Neural crest cell (in vitro differentiated cells): ENCODE measurements at regions not wholly inside any gene's neighbourhood (a gene's known extent, or its start where the extent isn't known, plus 50 kb on each side); places are given as distances from the start of the nearest gene placed in this dataset.
A peak's percentile ranks its signal among the peaks of the same experiment; 100 is the strongest.

Experiments
- DNase-seq: peaks from one replicate; pipeline ENCODE4 v3.0.0; 2021; ENCODE audit warnings: low read depth, mixed read lengths, low spot score
- H3K27ac Mint-ChIP-seq: one replicate; pipeline ENCODE4 v1.8.0; 2021; ENCODE audit warnings: mild to moderate bottlenecking, mixed read lengths; ENCODE audit not compliant: unreplicated experiment
- H3K27me3 Mint-ChIP-seq: 2 replicates; pipeline ENCODE4 v1.8.0; 2021; ENCODE audit warnings: low read depth, mild to moderate bottlenecking, mixed read lengths
- H3K36me3 Mint-ChIP-seq: 2 replicates; pipeline ENCODE4 v1.8.0; 2021; ENCODE audit warnings: low read depth, mild to moderate bottlenecking, mixed read lengths
- H3K4me1 Mint-ChIP-seq: 2 replicates; pipeline ENCODE4 v1.8.0; 2021; ENCODE audit warnings: mixed read lengths
- H3K4me3 Mint-ChIP-seq: one replicate; pipeline ENCODE4 v1.8.0; 2021; ENCODE audit warnings: mild to moderate bottlenecking, mixed read lengths
- H3K9me3 Mint-ChIP-seq: 2 replicates; pipeline ENCODE4 v1.8.0; 2021; ENCODE audit warnings: mixed read lengths
- CTCF ChIP-seq: fragments of 200-600 bp; sonication (generic); conservative IDR thresholded peaks from 2 replicates; pipeline ENCODE4 v1.5.0; 2021; ENCODE audit warnings: antibody characterized with exemption, mild to moderate bottlenecking

- peaks cover 4% of the 10 kb centered on the region for H3K36me3 Mint-ChIP-seq
- no peak for TF ChIP-seq CTCF
- peaks cover 9% of the 10 kb centered on the region for H3K4me1 Mint-ChIP-seq
- DNase-seq: no peak
- H3K9me3 Mint-ChIP-seq: peaks cover 14% of the 10 kb centered on the region
- no peaks in the 10 kb centered on the region for H3K27me3 Mint-ChIP-seq
- no peak overlapping the region for H3K4me3 Mint-ChIP-seq
- peak overlapping the region; percentile 75 for H3K27ac Mint-ChIP-seq
Measured at GRCh38 chr2:238518172-238518820, 91.6 kb downstream of the ASB1 start.

GRCh38 chr2:238518821-238519186 lies 92.1 kb downstream of the ASB1 start:
- TF ChIP-seq CTCF: no peak
- Mint-ChIP-seq H3K27me3 (no peaks in the 10 kb centered on the region), H3K9me3 (peaks cover 14% of the 10 kb centered on the region), H3K4me1 (peaks cover 14% of the 10 kb centered on the region), H3K4me3 (no peak overlapping the region), H3K36me3 (peaks cover 4% of the 10 kb centered on the region), H3K27ac (peak overlapping the region; percentile 75)
- no peak for DNase-seq

DNA sequence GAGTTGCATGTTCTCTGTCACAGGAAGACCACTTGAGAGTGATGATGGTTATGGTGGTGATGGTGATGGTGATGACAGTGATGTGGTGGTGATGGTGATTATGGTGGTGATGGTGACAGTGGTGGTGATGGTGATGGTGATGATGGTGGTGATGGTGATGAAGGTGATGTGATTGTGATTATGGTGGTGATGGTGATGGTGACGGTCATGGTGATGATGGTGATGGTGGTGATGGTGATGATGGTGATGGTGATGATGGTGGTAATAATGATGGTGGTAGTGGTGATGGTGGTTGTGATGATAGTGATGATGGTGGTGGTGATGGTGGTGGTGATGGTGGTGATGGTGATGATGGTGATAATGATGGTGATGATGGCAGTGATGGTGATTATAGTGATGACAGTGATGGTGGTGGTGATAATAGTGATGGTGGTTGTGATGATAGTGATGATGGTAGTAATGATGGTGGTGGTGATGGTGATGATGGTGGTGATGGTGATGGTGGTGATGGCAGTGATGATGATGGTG lies 93.7 kb downstream of the ASB1 start:
- H3K9me3 Mint-ChIP-seq: peaks cover 11% of the 10 kb centered on the region
- H3K4me1 Mint-ChIP-seq: peaks cover 15% of the 10 kb centered on the region
- peaks cover 4% of the 10 kb centered on the region for H3K36me3 Mint-ChIP-seq
- no peak for DNase-seq
- H3K4me3 Mint-ChIP-seq: no peak overlapping the region
- H3K27ac Mint-ChIP-seq: no peak overlapping the region
- TF ChIP-seq CTCF: no peak
- no peaks in the 10 kb centered on the region for H3K27me3 Mint-ChIP-seq

DNA sequence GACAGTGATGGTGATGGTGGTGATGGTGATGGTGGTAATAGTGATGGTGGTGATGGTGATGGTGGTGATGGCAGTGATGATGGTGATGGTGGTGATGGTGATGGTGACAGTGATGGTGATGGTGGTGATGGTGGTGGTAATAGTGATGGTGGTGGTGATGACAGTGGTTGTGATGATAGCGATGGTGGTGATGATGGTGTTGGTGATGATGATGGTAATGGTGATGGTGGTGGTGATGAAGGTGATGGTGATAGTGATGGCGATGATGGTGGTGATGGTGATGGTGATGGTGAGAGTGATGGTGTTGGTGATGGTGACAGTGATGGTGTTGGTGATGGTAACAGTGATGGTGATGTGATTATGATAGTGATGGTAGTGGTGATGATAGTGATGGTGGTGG lies 94.3 kb downstream of the ASB1 start:
- H3K36me3 Mint-ChIP-seq: peaks cover 4% of the 10 kb centered on the region
- H3K4me1 Mint-ChIP-seq: peaks cover 18% of the 10 kb centered on the region
- DNase-seq: no peak
- peaks cover 10% of the 10 kb centered on the region for H3K9me3 Mint-ChIP-seq
- no peak overlapping the region for H3K27ac Mint-ChIP-seq
- no peak overlapping the region for H3K4me3 Mint-ChIP-seq
- TF ChIP-seq CTCF: no peak
- no peaks in the 10 kb centered on the region for H3K27me3 Mint-ChIP-seq

GRCh38 chr2:238521870-238522269 lies 95.1 kb downstream of the ASB1 start:
- no peak for TF ChIP-seq CTCF
- Mint-ChIP-seq H3K36me3 (no peaks in the 10 kb centered on the region), H3K4me1 (peaks cover 21% of the 10 kb centered on the region), H3K4me3 (no peak overlapping the region), H3K27me3 (no peaks in the 10 kb centered on the region), H3K27ac (no peak overlapping the region), H3K9me3 (peaks cover 5% of the 10 kb centered on the region)
- DNase-seq: no peak
